HG03103 (cell line): ENCODE measurements at regions not wholly inside any gene's neighbourhood (a gene's known extent, or its start where the extent isn't known, plus 50 kb on each side); places are given as distances from the start of the nearest gene placed in this dataset.
A peak's percentile ranks its signal among the peaks of the same experiment; 100 is the strongest.
"Not testable (repeated sequence)": the region's sequence is repeated elsewhere in the genome, so short reads cannot be mapped to it uniquely, and the experiment has no call there.

Experiments used
- ATAC-seq: cut with Tn5 transposase; IDR thresholded peaks from one replicate; pipeline ENCODE4 v1.9.1; 2021; ENCODE audit warnings: low read depth; ENCODE audit not compliant: unreplicated experiment

DNA sequence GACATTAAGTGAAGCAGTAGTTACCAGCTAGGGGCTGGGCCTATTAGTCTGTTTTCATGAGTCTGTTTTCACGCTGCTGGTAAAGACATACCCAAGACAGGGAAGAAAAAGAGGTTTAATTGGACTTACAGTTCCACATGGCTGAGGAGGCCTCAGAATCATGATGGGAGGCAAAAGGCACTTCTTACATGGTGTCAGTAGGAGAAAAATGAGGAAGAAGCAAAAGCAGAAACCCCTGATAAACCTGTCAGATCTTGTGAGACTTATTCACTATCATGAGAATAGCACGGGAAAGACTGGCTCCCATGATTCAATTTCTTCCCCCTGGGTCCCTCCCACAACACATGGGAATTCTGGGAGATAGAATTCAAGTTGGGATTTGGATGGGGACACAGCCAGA lies 108.0 kb upstream of the LNX1 start:
- not testable (repeated sequence) for ATAC-seq

DNA sequence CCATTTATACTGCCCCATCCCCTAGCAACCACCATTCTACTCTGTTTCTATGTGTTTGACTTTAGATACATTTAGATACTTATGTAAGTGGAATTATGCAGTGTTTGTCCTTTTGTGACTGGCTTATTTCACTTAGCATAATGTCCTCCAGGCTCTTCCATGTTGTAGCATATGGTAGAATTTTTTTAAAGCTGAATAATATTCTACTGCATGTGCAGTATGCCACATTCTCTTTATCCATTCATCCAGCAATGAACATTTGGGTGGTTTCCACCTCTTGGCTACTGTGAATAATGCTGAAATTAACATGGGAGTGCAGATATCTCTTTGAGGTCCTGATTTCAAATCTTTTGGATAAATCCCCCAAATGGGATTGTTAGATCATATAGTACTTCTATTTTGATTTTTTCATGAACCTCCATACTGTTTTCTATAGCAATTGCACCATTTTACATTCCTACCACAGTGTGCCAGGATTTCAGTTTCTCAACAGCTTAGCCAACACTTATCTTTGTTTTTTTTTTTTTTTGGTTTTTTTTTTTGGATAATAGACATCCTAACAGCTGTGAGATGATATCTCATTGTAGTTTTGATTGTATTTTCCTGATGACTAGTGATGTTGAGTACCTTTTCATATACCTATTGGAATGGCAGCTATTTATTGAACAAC lies 105.9 kb upstream of the LNX1 start:
- ATAC-seq = no peak

GRCh38 chr4:53695540-53696463 lies 104.5 kb upstream of the LNX1 start:
- no peak for ATAC-seq

- ATAC-seq = no peak
Measured at GRCh38 chr4:53694666-53695065, 103.4 kb upstream of the LNX1 start.

DNA sequence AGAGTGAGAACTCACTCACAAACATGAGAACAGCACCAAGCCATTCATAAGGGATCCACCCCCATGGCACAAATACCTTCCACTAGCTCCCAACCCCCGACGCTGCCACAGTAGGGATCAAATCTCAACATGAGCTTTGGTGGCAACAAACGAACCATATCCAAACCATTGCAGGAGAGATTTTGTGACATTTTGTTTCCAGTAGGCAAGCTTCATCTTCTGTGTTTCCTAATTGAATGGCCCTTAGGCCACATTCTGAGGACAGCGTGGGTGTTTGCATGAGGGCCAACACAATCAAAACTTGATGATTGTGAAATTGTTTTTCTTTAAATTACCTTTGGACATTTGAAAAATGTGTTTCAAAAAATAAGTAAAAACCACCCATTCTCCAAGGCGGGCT lies 102.6 kb upstream of the LNX1 start:
- no peak for ATAC-seq

DNA sequence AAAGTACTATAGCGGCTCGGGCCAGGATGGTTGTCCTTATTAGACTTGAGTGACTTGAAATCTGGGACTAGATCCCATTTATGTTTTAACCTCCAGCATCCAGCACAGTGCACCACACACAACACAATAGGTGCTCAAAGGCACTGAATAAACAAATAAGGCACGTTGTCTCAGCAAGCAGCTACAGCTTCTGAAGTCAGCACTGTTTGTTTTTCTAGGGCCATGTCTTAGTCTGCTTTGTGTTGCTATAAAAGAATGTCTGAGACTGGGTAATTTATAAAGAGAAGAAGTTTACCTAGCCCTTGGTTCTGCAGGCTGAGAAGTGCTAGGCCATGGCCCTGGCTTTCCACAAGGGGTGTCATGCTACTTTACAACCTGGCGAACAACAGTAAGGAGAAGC lies 102.1 kb upstream of the LNX1 start:
- ATAC-seq = no peak

- ATAC-seq = peak; percentile 80
Measured at GRCh38 chr4:53688186-53688790, 97.0 kb upstream of the LNX1 start.

- ATAC-seq = no peak
Measured at GRCh38 chr4:53686521-53686920, 95.2 kb upstream of the LNX1 start.

GRCh38 chr4:53684136-53685130 lies 93.1 kb upstream of the LNX1 start:
- no peak for ATAC-seq

DNA sequence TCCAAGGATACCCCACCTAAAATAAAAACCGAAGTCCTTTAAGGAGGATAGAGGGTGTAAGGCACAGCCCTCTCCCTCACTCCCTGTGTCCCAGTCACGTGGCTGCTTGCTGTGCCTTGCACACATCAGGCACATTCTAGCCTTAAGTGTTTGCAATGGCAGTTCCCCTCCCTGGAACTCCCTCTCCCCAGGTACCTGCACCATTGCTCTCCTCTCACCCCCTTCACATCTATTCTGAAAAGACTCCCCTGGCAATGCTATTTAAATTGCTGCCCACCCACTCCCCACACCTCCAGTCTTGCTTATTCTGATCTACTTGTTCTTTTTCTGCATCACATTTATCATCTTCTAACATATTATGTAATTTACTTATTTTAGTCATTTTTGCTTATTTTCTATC lies 91.6 kb upstream of the LNX1 start:
- ATAC-seq = no peak

DNA sequence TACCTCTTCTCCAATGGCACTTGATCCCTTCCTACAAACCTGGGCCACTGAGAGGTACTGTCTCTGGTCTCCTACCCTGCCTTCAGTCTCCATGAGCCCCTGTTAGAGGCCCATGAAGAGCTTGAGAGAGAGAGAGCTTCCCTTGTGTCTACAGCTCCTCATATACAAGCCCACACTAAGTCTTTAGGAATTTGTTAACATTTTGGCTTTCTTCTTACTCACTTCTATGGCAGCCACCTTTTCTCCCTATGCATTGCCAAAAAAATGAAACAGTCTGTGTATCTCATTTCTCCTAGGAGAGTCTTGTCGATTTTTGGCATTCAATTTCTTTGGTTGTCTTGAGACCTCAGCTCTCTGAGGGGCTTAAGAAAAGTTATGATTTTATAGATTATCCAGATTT lies 90.9 kb upstream of the LNX1 start:
- ATAC-seq = no peak

GRCh38 chr4:53680598-53680997 lies 89.3 kb upstream of the LNX1 start:
- ATAC-seq = no peak

DNA sequence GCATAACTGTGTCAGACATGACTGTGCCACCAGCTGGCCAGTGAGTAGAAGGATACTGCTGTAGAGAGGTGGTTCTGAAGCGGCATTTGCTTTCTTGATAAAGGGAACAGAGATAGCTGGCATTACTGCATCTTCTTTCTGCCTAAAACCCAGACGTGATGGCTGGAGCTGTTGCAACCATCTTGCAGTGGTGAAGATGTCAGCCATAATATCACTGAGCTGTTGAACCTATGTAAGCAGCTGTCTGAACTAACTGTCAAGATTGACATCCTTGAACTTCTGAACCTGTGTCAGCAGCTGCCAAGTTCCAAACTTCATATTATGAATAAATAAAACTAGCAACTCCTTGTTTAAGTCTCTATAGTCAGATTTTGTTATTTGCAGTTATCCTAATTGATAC lies 88.9 kb upstream of the LNX1 start:
- no peak for ATAC-seq

- ATAC-seq = no peak
Measured at GRCh38 chr4:53676402-53676871, 85.2 kb upstream of the LNX1 start.

DNA sequence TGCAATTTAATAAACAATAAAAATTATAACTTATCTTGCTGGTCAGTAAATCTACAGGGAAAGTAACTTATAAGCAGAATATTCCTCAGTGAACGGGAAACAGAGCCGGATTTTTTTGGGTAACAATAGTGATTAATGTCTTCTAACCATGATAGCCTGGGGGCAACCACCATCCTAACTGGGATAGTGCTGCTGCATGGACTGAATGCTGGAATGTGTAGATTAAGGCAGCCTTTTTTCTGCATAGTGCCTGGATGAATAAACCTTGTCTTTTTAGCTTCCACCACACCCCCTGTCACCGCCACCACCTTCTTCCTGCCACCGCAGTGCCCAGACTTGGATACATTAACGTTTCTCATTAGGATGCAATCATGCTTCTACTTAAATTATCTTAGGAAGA lies 83.6 kb upstream of the LNX1 start:
- no peak for ATAC-seq

DNA sequence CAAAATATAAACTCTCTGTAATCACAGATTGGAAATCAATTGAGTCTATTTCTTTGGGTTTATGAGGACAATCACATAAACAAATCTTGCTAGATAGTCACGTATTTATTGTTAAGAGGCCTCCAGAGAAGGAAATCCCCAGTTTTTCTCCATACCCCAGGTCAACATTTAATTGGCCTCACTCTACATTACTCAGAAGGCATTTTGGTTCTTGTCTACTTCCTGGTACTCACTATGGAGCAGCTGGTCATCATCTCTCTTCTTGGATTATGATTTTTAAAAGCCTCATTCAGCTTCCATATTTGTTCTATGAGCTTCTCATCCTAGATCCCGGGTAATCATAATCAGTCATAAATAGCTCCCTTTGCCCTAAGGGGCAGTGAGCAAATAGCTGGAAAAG lies 81.6 kb upstream of the LNX1 start:
- ATAC-seq = no peak

DNA sequence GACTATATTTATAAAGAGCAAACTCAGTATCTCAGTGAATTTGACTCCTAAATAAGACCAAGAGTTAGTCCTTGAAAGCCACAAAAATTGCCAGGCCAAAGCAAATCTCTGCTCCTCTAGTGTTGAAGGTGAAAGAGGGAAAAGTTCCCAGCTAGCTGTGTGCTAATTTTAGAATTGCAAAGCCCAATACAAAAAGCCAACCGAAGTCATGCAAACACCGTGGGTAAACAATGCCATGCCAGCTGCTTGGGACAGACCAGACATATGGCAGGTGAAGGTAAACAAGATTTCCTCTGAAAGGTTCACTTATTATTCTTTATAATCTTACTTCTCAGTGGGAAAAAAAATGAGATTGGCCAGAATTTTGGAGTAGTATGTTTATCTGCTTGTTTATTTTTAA lies 80.5 kb upstream of the LNX1 start:
- no peak for ATAC-seq

- ATAC-seq = no peak
Measured at GRCh38 chr4:53659737-53660136, 68.5 kb upstream of the LNX1 start.

DNA sequence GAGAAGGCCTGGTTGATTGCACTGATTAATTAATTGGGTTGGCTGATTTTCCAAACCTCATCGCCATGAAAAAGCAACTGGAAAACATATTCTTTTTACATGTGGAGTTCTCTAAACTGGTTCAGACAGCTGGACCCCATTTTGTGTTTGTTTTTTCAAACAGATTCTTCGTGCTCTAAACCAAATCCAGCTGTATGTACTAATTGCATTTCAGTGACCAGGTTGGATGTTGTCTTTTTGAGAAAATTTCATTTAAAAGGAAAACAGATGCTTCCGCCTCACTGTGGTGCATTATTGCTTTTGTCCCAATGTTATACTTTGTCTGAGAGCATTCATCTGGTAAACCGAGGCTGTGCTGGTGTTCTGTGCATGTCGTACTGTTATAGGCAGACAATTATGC lies 67.8 kb upstream of the LNX1 start:
- no peak for ATAC-seq

DNA sequence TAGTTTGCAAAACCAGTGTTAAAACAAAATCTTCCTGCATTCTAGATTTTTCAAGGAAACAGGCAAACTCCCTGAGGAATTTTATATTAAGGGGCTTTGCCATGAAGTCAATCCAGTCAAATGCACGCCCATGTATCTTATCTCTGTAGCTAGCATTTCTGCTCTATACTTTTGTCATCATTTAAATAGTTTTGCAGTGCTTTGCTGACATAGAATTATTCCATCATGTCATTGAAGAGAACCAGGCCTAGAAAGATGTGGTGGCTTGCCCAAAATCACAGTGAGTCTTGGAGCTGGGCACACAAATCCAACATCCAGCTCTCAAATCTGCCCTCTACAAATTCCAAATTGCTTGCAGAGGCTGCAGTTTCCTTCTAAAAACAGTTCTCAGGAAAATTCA lies 66.7 kb upstream of the LNX1 start:
- ATAC-seq = no peak
